NCI-H1105 (cell line): ENCODE measurements at regions not wholly inside any gene's neighbourhood (a gene's known extent, or its start where the extent isn't known, plus 50 kb on each side); places are given as distances from the start of the nearest gene placed in this dataset.

ENCODE experiments used
- DNase-seq: peaks from one replicate; lab custom pipeline; 2025; lab: John Stamatoyannopoulos, UW

GRCh38 chr13:21822029-21822428 is 151.2 kb downstream of the FGF9 start:
- DNase-seq, result no peak

- DNase-seq, result no peak
Observed at GRCh38 chr13:21823416-21823815, 152.5 kb downstream of the FGF9 start.

DNA sequence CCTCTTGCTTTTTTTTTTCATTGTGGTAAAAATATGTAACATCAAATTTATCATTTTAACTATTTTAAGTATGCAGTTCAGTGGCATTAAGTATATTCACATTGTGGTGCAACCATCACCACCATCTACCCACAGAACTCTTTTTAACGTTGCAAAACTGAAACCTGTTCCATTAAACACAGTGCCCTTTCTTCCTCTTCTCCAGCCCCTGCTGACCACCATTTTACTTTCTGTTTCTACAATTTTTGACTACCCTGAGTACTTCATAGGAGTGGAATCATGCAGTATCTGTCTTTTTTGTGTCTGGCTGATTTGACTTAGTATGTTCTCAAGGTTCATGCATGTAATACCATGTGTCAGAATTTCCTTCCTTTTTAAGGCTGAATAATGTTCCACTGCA is 153.1 kb downstream of the FGF9 start:
- DNase-seq, result no peak

- DNase-seq, result no peak
Observed at GRCh38 chr13:21825186-21825585, 154.3 kb downstream of the FGF9 start.

DNA sequence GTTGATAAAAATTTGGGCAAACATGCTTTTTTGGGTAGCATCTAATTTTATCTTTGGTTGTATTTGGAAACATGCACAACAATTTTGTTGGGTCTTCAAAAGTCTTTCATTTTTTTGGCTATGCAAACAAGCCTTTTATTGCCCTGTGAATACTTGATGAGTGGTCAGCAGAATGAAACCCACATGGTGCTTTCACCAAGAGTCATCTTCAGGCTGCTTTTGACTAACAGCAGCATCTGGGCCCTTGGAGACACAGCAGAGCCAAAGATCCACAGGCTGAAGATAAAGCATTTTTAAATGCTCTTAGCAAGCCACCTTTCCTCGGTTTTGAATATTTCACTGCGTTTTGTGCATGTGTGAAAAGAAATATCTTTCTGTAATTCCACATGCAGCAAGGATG is 154.9 kb downstream of the FGF9 start:
- DNase-seq, result no peak

DNA sequence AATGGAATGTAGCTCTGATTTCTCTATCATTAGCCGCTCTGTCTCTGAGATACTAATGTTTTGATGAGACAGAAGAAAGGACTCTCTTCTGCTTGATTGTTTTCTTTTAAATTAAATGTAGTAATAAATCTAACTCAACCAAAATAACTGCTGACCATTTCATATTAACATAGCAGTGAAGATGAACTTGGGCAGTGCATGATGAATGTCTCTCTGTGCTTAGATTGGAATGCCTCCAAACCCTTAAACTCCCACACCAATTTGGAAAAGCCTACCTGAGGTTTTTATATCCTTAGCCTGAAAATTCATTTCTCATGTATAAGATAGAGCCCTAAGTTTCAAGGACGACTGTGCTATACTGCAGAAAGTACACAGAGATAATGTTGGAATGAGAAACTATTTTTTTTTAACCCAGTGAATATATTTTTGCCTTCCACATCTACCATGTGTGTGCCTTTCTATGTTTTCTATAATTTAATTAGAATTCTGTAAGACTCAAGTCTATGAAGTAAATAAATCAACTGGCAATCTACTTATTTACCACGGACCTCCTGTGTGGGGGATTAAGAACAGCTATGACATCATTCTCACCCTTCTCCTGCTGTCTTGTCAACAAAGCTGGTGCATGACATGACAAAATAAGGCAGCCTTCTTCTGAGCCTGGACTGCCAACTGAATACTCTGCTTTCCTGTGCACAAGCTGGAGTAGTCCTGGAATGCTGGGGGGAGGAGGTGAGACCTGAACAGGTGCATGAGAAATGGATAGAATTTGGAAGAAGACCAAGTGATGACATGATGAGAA is 155.5 kb downstream of the FGF9 start:
- DNase-seq, result no peak

DNA sequence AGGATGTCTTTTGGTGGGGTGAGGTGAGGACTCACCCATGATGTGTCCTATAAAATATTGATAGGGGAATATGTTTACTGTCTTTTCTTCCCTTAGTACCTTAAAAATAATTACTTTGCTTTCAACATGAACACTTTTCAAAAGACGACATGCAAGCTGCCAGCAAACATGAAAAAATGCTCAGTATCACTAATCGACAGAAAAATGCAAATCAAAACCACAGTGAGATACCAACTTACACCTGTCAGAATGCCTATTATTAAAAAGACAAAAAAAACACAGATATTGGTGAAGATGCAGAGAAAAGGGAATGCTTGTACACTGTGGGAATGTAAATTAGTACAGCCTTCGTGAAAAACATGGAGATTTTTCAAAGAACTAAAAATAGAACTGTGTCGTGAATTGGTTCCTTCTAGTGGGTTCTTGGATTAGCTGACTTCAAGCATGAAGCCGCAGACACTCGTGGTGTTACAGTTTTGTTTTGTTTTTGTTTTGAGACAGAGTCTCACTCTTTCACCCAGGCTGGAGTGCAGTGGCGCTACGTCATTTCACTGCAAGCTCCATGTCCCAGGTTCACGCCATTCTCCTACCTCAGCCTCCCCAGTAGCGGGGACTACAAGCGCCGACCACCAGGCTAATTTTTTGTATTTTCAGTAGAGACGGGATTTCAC is 160.9 kb downstream of the FGF9 start:
- DNase-seq, result no peak

DNA sequence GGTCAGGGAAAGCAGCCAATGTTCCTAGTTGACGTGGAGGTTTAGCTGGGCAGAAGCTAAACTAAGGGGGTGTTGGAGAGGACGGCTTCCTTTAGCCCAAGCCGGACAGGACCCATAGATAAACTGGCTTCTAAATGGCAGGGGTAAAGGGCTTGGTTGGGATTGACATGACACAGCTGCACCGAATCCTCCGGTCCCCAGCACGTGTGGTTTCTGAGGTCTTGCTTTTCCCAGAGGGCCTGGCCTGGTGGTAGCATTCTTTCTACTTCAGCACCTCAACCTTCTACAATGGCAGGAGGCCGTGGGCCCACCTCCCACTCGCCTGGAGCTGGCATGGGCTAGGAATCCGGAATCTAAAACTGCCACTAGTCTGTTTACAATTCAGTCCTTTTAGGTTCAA is 163.0 kb downstream of the FGF9 start:
- DNase-seq, result no peak

DNA sequence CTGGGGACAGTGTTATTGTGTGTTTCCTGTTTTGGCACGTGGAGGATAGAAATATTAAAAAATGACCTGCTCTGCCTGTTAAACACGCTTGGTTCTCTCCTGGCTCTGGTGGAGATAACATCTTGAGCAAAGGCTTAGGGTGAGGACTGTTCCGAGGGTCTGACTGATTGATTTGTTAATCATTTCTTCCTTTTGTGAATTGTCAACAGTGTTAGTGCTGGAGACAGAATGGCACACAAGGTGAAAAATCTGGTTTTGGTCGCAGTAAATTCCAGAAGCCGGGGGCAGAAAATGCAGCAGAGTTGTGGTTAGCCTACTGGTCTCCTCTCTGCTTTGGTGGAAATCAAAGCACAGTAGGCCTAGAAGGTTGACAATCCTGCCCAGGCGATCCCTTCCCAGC is 163.6 kb downstream of the FGF9 start:
- no peak for DNase-seq

- DNase-seq, result no peak
Observed at GRCh38 chr13:21837288-21837687, 166.4 kb downstream of the FGF9 start.

DNA sequence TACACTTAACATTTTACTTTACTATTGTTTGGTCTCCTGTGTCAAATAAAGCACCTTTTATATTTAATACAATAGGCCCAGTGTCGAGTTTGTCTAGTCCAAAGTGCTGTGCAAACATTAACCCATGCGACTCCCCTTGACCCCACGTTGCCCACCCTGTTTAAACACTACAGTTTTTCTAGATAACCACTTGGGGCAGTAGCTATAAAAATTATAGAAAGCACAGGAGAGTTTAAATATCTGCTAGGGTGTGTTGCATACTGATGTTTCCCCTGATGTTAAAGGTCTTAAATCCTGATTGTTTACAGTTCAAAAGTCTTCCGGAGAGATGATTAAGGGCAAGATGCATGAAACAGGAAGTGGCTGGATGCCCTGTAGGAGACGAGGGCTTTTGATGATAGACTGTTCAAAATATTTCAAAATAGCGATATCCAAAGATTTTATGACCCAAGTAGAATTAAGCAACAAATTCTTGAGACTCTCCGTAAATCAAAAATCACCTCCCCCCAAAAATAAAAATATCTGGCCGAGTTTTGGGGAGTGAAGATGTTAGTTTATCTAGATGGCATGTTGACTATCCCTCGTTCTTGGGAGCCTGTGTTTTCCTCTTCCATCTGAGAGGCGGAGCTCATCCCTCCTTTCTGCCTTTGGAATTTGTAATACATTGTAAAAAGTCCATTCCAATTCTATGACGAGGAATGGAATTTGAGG is 167.1 kb downstream of the FGF9 start:
- DNase-seq, result no peak

- no peak for DNase-seq
Observed at GRCh38 chr13:21846605-21847004, 175.7 kb downstream of the FGF9 start.

- DNase-seq, result peak; percentile 11
Observed at GRCh38 chr13:21849323-21849722, 178.4 kb downstream of the FGF9 start.

GRCh38 chr13:21850013-21851006 is 179.4 kb downstream of the FGF9 start:
- DNase-seq, result no peak

DNA sequence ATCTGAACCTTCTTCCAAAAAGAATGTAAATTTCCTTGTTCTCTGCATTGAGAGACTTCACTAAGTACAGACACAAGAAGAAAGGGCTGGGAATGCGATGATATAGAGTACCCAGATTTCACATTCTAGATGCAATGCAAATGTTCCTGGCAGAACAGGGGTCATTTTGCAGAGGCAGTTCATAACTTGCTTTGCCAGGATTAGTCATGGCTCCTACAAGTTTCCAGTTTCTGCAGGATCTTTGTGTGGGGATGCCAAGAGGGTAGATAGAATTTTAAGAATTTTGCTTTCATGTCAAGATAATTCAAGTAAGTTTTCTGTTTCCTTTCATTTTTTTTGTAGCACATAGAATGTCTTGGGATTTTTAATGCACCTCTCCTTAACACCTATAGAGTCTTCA is 181.2 kb downstream of the FGF9 start:
- DNase-seq, result no peak

DNA sequence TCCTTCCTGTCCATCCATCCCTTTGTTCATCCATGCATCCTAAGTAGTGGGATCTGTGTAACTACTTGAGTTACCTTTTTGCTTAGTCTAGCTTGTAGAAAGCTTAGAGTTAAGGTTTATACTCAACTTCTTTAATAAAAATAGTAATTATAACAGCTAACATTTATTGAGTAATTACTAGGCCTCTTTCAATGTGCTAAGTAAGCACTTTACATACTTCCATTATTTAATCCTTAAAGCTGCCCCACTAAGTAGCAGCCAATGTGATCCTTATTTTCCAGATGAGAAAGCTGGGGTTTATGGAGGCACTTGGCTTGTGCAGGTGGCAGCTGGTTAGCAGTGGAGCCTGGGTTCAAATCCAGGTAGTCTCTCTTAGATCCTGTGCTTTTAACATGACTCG is 182.9 kb downstream of the FGF9 start:
- DNase-seq, result no peak

- DNase-seq, result no peak
Observed at GRCh38 chr13:21868823-21869222, 197.9 kb downstream of the FGF9 start.

- DNase-seq, result no peak
Observed at GRCh38 chr13:21871382-21871781, 200.5 kb downstream of the FGF9 start.

- no peak for DNase-seq
Observed at GRCh38 chr13:21871919-21872318, 201.0 kb downstream of the FGF9 start.

GRCh38 chr13:21872795-21873194 is 201.9 kb downstream of the FGF9 start:
- no peak for DNase-seq

DNA sequence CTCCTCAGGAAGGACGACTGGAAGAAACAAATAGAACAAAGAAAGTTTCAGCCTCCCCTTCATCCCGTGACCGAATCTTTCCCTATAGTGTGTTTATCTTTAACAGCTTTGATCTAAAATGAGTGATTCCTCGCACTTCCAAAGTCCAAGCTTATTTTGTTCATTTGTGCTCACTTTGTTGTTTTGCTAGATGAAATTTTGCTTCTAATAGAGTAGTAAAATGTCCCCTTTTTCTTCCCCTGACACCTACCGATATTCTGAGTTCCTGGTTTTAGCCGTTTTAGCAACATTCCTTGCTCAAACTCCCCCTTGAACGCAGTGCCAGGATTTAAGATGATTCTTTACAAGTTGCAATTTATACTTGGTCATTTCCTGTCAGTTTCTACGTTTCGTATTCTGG is 204.2 kb downstream of the FGF9 start:
- no peak for DNase-seq
